Stimulated activated memory B cell treated with anti-CD40 and anti-IgM and Interleukin-4, amounts not matched to agents 10 μg/mL and 1 μg/mL and 100 μg/mL, for 72 hours (primary cell): ENCODE measurements at regions not wholly inside any gene's neighbourhood (a gene's known extent, or its start where the extent isn't known, plus 50 kb on each side); places are given as distances from the start of the nearest gene placed in this dataset.
"Not testable (repeated sequence)": the region's sequence is repeated elsewhere in the genome, so short reads cannot be mapped to it uniquely, and the experiment has no call there.

Experiments used
- ATAC-seq: fragments of 150-1000 bp; cut with Tn5 transposase; 2 replicates; pipeline ENCODE4 v1.10.0; 2021
- H3K27ac Mint-ChIP-seq: one replicate; pipeline ENCODE4 v1.8.0; 2022; ENCODE audit warnings: mild to moderate bottlenecking, mixed read lengths
- H3K27me3 Mint-ChIP-seq: one replicate; pipeline ENCODE4 v1.8.0; 2022; ENCODE audit warnings: mixed read lengths
- H3K36me3 Mint-ChIP-seq: one replicate; pipeline ENCODE4 v1.8.0; 2022; ENCODE audit warnings: mixed read lengths
- H3K4me1 Mint-ChIP-seq: one replicate; pipeline ENCODE4 v1.8.0; 2022; ENCODE audit warnings: mixed read lengths
- H3K4me3 Mint-ChIP-seq: one replicate; pipeline ENCODE4 v1.8.0; 2022; ENCODE audit warnings: mild to moderate bottlenecking, moderate library complexity, mixed read lengths
- H3K9me3 Mint-ChIP-seq: one replicate; pipeline ENCODE4 v1.8.0; 2022; ENCODE audit warnings: mixed read lengths

DNA sequence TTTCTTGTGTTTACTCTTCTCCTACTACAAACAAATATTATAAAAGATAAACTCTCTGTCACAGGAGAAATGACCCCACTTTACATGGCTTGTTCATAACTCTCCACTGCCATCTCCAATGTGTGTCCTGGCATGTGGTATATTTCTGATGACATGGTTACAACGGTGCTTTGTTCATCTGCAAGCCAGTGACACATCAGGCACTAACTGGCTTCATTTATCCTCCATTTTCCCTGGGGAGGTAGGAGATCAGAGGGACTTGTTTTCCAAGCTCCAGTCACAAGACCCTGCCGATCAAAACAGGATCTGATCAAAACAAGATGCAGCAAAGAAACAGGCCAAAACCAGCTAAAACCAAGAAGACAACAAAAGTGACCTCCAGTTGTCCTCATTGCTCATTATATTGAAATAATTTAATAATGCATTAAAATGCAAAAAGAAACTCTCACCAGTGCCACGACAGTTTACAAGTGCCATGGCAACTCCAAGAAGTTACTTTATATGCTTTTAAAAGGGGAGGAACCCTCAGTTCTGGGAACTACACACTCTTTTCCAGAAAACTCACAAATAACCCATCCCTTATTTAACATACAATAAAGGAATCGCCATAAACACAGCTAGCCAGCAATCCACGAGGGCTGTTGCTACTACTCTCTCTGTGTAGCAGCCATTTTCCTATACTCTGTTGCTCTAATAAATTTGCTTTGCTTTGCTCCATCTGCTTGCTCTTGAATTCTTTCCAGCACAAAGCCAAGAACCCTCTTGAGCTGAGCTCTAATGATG, 224.2 kb downstream of the XPNPEP1 start:
- Mint-ChIP-seq H3K9me3 (no peaks in the 10 kb centered on the region), H3K4me1 (no peaks in the 10 kb centered on the region), H3K27me3 (no peaks in the 10 kb centered on the region), H3K4me3 (no peak overlapping the region), H3K36me3 (no peaks in the 10 kb centered on the region), H3K27ac (no peak overlapping the region)
- no peak for ATAC-seq

DNA sequence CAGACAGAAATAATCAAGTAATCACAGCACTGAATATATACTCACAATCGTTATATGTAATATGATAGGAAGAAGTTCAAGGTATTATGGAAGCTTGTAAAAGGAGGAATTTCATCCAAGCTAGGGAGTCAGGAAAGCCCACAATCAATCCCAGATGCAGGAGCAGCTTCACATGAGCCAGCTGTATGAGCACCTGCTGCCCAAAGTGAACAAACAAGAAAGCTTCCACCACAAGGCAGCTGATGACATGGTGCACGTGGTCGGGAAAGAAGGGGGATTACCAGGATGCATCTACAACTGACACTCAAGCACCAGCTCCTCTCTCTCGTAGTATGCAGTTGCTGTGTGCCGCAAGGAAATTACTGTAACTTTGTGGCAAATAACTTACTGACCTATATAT, 225.2 kb downstream of the XPNPEP1 start:
- no peaks in the 10 kb centered on the region for H3K36me3 Mint-ChIP-seq
- ATAC-seq = no peak
- no peak overlapping the region for H3K4me3 Mint-ChIP-seq
- no peaks in the 10 kb centered on the region for H3K27me3 Mint-ChIP-seq
- no peaks in the 10 kb centered on the region for H3K9me3 Mint-ChIP-seq
- no peaks in the 10 kb centered on the region for H3K4me1 Mint-ChIP-seq
- no peak overlapping the region for H3K27ac Mint-ChIP-seq

DNA sequence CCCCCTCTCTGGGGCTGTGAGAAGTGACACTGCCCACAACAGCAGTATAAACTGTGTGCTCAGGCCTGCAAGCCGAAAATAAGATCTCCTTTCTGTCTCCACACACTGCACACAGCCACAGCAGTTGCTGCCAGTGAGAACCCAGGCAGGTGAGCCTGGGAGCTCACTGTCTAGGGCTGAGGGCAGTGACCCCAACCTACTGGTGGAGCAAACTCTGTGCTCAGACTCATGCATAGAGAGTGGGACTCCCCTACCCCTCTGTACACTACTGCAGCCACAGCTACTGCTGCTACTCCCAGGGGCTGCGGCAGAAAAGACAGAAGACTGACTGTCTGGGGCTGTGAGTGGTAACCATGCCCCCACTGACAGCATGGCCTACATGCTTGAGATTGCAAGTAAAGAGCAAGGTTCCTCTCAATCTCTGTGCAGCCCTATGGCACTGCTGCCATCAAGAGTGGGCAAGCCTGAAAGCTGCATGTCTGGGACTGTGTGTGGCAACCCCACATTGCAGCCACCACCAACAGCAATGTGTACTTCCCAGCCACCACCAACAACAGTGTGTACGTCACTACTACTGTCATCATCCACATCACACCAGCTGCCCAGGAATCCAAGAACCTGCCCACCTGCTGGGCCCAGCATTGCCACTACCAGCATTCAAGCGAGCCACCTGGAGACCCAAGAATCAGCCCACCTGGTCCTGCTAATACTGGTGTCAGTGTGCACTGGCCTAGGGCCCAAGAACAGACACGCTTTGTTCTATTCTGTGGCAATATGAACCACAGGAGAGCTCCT, 226.1 kb downstream of the XPNPEP1 start:
- H3K27me3 Mint-ChIP-seq = no peaks in the 10 kb centered on the region
- peak; percentile 59 for ATAC-seq
- H3K4me1 Mint-ChIP-seq = no peaks in the 10 kb centered on the region
- no peaks in the 10 kb centered on the region for H3K36me3 Mint-ChIP-seq
- no peak overlapping the region for H3K4me3 Mint-ChIP-seq
- H3K27ac Mint-ChIP-seq = no peak overlapping the region
- H3K9me3 Mint-ChIP-seq = no peaks in the 10 kb centered on the region

DNA sequence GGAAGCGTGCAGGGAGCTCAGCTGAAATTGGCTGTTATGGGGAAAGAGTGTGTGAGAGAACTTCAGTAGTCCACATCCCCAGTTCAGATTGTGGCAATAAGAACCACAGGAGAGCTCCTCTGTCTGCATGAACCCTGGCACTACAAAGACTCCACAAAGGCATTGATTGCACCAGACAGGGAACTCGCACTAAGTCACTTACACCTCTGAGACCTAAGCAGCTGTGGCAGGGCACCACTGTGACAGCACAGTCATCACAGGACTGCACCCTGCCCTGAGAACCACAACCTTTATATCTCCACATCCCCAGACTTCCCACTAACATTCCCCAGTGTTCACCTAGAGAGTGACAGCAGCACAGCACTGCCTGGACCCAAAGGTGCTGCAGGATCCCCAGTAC, 226.8 kb downstream of the XPNPEP1 start:
- H3K36me3 Mint-ChIP-seq = no peaks in the 10 kb centered on the region
- no peaks in the 10 kb centered on the region for H3K27me3 Mint-ChIP-seq
- H3K27ac Mint-ChIP-seq = no peak overlapping the region
- no peaks in the 10 kb centered on the region for H3K9me3 Mint-ChIP-seq
- ATAC-seq = no peak
- H3K4me3 Mint-ChIP-seq = no peak overlapping the region
- no peaks in the 10 kb centered on the region for H3K4me1 Mint-ChIP-seq

DNA sequence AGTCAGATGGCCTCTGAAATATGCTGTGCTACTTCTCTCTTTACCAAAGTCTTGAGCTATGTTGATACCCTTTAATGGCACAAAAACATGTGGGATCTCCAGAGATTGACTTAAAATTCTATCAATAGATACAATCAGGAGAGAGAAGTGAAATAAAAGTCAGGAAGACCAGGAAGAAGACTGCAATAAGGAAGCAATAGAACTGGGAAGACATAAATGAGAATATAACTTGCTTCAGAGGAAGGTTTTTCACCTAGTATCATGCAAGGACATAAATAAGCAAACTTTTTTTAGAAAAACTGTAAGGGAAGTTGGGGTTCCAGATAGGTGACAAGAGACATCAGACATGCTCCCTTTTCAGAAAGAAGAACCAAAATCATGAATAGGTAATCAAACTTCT, 227.3 kb downstream of the XPNPEP1 start:
- H3K36me3 Mint-ChIP-seq = no peaks in the 10 kb centered on the region
- H3K4me1 Mint-ChIP-seq = no peaks in the 10 kb centered on the region
- H3K4me3 Mint-ChIP-seq = no peak overlapping the region
- no peak for ATAC-seq
- no peaks in the 10 kb centered on the region for H3K9me3 Mint-ChIP-seq
- H3K27ac Mint-ChIP-seq = no peak overlapping the region
- no peaks in the 10 kb centered on the region for H3K27me3 Mint-ChIP-seq

DNA sequence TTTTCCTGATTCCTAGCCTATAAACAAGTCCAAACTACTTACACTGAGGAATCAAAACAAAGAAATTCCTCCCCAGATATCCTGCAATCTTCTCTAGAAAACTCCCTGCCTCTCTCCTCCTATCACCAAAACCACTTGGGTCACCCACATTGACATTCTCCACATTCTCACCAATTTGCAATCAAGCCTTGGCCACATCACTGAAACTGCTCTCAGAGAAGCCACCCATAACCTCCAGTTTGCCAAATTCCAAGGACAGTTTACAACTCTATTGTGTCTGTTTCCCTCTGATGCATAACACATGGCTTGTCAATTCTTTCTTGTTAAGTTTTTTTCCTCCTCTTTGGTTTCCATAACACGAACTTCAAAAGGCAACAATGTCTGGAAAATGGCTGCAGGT, 233.5 kb downstream of the XPNPEP1 start:
- H3K4me3 Mint-ChIP-seq = no peak overlapping the region
- H3K36me3 Mint-ChIP-seq = no peaks in the 10 kb centered on the region
- no peaks in the 10 kb centered on the region for H3K4me1 Mint-ChIP-seq
- H3K27ac Mint-ChIP-seq = no peak overlapping the region
- H3K9me3 Mint-ChIP-seq = peaks cover 6% of the 10 kb centered on the region
- ATAC-seq = no peak
- H3K27me3 Mint-ChIP-seq = no peaks in the 10 kb centered on the region

DNA sequence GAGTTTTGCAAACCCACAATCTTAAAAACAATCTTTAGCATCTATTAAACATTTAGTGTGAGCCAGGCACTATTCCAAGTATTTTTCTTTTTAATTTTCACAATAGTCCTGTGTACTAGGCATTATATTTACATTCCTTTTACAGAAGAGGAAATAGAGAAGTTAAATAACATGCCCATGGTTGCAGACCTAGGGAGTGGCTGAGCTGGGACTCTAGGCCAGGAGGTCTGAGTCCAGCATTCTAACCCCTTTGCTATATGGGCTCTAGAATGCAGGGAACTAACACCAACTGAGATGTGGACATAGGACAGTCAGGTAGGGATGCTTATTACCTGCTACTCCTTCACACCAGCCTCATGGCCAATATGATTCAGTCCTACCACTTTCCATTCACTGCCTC, 243.8 kb downstream of the XPNPEP1 start:
- Mint-ChIP-seq H3K36me3 (no peaks in the 10 kb centered on the region), H3K4me3 (no peak overlapping the region), H3K4me1 (no peaks in the 10 kb centered on the region), H3K9me3 (peaks cover 6% of the 10 kb centered on the region), H3K27ac (no peak overlapping the region), H3K27me3 (no peaks in the 10 kb centered on the region)
- ATAC-seq = no peak

DNA sequence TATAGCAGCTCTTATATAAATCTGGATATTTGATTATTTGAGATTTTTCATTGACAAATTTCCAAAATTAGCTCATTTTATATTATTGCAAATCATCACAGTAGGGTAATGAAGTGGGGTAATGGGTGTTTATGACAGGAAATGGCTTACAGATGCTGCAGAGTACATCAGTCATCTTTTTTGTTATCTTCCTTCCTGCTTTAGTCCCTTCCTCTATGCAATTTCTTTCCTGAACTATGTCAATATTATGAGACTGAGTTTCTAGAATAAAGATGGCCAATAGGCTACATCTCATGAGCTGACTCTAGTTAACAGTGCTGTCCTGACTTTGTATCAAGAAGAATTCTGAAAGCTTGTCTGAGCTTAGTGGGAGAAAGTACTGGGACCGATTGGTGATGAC, 244.5 kb downstream of the XPNPEP1 start:
- peaks cover 6% of the 10 kb centered on the region for H3K9me3 Mint-ChIP-seq
- ATAC-seq = no peak
- H3K27ac Mint-ChIP-seq = no peak overlapping the region
- H3K27me3 Mint-ChIP-seq = no peaks in the 10 kb centered on the region
- H3K4me1 Mint-ChIP-seq = no peaks in the 10 kb centered on the region
- H3K36me3 Mint-ChIP-seq = no peaks in the 10 kb centered on the region
- H3K4me3 Mint-ChIP-seq = no peak overlapping the region

DNA sequence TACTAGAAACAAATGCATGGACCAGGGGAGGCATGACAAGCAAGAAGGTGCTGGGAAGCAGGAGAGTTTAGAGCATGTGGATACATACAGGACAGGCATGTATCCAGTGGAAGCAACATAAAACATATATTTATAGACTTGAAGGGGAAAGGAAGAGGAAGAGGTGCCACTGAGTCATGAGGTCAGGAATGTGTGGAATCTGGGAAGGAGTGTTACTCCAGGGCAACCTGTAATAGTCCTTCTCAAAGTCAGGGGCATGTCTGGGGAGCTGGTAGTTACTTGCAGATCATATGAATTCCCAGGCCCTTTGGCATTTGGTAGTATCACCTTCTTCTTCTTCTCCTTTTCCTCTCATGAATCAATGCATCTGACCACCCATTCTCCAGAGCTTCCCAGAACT, 246.6 kb downstream of the XPNPEP1 start:
- Mint-ChIP-seq H3K4me1 (no peaks in the 10 kb centered on the region), H3K27ac (no peak overlapping the region), H3K27me3 (no peaks in the 10 kb centered on the region), H3K4me3 (no peak overlapping the region), H3K36me3 (no peaks in the 10 kb centered on the region), H3K9me3 (peaks cover 6% of the 10 kb centered on the region)
- ATAC-seq = no peak

DNA sequence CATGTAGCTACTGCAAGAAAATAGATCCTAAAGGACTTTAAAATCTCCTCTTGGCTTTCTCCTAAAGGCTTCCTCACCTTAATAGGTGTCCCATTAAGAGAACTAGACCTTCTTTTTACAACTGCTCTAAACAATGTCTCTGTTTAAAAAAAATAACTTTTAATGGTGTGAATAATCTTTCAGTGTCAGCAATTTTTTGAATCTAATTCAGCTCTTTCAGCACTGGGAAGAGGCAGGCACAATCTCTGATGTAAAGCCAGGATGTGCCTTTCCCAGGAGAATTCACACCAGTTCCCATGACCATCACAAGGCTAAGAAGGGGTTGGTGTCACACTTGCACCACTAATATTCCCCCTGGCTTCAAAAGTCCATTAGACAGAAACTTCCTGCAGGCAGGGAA, 254.6 kb downstream of the XPNPEP1 start:
- peaks cover 5% of the 10 kb centered on the region for H3K9me3 Mint-ChIP-seq
- H3K4me3 Mint-ChIP-seq = no peak overlapping the region
- no peaks in the 10 kb centered on the region for H3K4me1 Mint-ChIP-seq
- H3K27ac Mint-ChIP-seq = no peak overlapping the region
- no peaks in the 10 kb centered on the region for H3K36me3 Mint-ChIP-seq
- no peaks in the 10 kb centered on the region for H3K27me3 Mint-ChIP-seq
- no peak for ATAC-seq

DNA sequence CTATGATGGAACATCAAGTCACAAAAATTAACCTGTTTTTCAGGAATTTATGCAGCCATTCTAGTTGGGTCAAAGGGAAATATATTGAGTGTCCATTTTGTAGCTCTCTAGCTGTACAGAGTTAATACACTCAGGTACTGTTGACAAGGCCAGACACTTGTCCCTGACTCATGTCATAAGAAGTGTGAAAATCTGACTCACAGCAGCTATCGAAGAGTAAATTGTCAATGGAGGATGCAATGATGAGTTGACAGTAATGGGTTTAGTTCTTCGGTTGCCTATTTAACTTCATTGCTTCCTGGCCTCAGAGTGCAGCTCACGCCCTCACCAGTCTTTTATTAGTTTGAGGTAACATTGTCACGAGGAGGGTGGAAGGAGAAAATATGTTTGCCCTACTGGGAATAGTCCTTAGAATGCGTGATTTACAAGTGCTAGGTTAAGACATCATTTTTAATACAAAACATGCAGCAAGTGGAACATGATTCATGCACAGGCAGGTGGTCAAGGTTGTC, 255.1 kb downstream of the XPNPEP1 start:
- Mint-ChIP-seq H3K4me1 (no peaks in the 10 kb centered on the region), H3K9me3 (peaks cover 6% of the 10 kb centered on the region), H3K36me3 (no peaks in the 10 kb centered on the region), H3K4me3 (no peak overlapping the region), H3K27me3 (no peaks in the 10 kb centered on the region), H3K27ac (no peak overlapping the region)
- no peak for ATAC-seq

DNA sequence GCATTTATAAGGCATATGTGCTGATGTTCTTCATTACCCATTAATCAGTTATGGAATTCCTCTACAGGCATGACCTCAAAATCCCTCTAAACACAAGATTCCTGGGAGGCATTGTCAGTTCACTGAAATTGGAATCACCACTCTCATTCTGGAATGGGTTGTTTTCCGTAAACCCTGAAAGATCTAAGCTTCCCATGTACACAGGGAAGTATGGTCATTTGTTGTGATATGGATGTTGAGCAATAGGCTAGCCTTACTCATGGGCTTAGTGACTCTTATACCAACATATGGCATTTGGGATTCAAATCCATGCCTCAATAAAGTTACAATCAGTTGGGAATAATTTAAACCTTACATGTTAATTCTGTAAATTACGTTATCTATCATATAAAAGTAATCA, 258.0 kb downstream of the XPNPEP1 start:
- H3K4me1 Mint-ChIP-seq = no peaks in the 10 kb centered on the region
- H3K27me3 Mint-ChIP-seq = no peaks in the 10 kb centered on the region
- no peak overlapping the region for H3K27ac Mint-ChIP-seq
- peaks cover 3% of the 10 kb centered on the region for H3K9me3 Mint-ChIP-seq
- no peak for ATAC-seq
- H3K36me3 Mint-ChIP-seq = no peaks in the 10 kb centered on the region
- no peak overlapping the region for H3K4me3 Mint-ChIP-seq

DNA sequence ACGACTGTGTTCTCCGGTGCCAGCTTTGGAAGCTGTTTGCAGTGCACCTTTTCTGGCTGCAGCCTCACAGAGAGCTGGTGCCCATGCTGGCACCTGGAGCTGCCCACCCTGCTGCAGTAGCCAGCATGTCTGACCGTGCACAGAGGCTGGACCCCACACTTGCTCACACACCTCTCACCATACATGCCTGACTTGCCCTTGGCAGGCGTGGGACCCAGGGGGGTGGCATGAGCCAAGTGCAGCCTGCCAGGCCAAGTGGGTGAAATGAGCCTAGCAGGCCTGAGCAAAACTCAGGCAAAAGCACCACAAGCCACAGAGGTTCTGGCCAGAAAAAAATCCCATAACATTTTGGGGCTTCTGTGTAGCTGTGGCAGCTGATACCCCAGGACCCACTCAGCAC, 258.8 kb downstream of the XPNPEP1 start:
- Mint-ChIP-seq H3K36me3 (no peaks in the 10 kb centered on the region), H3K4me1 (no peaks in the 10 kb centered on the region), H3K27ac (no peak overlapping the region), H3K9me3 (peaks cover 7% of the 10 kb centered on the region), H3K27me3 (no peaks in the 10 kb centered on the region), H3K4me3 (no peak overlapping the region)
- ATAC-seq = no peak

DNA sequence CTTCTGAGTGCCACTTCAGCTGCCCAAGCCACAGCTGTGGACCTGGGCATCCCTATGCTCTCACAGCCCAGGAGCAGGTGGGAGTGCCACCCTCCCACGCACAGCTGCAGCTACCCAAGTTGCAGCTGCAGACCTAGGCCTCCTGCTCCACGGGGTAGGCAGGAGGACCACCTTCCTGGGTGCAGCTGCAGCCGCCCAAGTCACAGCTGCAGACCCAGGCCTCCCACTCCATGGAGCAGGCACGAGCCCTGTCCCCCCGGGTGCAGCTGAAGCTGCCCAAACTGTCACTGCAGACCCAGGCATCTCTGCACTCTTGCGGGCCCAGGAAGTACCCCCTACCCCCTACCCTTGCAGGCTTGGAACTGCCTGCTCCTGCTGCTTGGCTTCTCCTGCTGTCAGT, 260.2 kb downstream of the XPNPEP1 start:
- Mint-ChIP-seq H3K27ac (no peak overlapping the region), H3K9me3 (peaks cover 7% of the 10 kb centered on the region)
- ATAC-seq = no peak

DNA sequence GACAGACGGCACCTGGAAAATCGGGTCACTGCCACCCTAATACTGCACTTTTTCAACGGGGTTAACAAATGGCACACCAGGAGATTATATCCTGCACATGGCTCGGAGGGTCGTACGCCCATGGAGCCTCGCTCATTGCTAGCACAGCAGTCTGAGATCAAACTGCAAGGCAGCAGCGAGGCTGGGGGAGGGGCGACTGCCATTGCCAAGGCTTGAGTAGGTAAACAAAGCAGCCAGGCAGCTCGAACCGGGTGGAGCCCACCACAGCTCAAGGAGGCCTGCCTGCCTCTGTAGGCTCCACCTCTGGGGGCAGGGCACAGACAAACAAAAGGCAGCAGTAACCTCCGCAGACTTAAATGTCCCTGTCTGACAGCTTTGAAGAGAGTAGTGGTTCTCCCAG, 270.7 kb downstream of the XPNPEP1 start:
- not testable (repeated sequence) for H3K36me3 Mint-ChIP-seq, H3K27me3 Mint-ChIP-seq, ATAC-seq, H3K9me3 Mint-ChIP-seq, H3K4me3 Mint-ChIP-seq, H3K4me1 Mint-ChIP-seq, H3K27ac Mint-ChIP-seq

More for the DNA sequence above, 260.2 kb downstream of the XPNPEP1 start:
- Mint-ChIP-seq H3K4me3 (no peak overlapping the region), H3K27me3 (no peaks in the 10 kb centered on the region), H3K36me3 (no peaks in the 10 kb centered on the region), H3K4me1 (no peaks in the 10 kb centered on the region)

DNA sequence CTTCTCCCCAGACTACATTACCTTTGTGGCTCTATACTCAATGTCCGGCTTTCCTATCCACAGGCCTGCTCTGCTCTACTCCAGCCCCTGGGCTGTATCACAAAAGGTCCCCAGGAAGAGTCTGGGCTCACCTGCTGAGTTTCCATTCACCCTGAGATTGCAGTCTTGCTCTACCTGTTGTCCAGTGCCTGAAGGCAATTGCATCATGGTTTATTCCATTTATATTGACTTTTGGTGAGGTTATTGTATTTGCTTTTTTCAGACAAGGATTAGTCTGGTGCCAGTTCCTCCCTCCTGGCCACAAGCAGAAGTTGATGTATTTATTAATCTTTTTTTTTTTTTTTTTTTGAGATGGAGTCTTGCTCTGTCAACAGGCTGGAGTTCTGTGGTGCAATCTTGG, 273.1 kb downstream of the XPNPEP1 start:
- Mint-ChIP-seq H3K27me3 (no peaks in the 10 kb centered on the region), H3K36me3 (no peaks in the 10 kb centered on the region), H3K4me1 (no peaks in the 10 kb centered on the region), H3K4me3 (no peak overlapping the region), H3K27ac (no peak overlapping the region), H3K9me3 (peaks cover 2% of the 10 kb centered on the region)
- no peak for ATAC-seq
